GM21717 (cell line): ENCODE measurements at regions not wholly inside any gene's neighbourhood (a gene's known extent, or its start where the extent isn't known, plus 50 kb on each side); places are given as distances from the start of the nearest gene placed in this dataset.

ENCODE experiments used
- ATAC-seq: cut with Tn5 transposase; IDR thresholded peaks from one replicate; pipeline ENCODE4 v1.9.1; 2021; ENCODE audit warnings: mild to moderate bottlenecking, moderate library complexity; ENCODE audit not compliant: unreplicated experiment

- ATAC-seq, result no peak
Measured at GRCh38 chr22:47591709-47592108, 829.3 kb downstream of the TBC1D22A start.

GRCh38 chr22:47591016-47591415 lies 828.6 kb downstream of the TBC1D22A start:
- no peak for ATAC-seq

- no peak for ATAC-seq
Measured at GRCh38 chr22:47589271-47590250, 827.1 kb downstream of the TBC1D22A start.

GRCh38 chr22:47588578-47588960 lies 826.1 kb downstream of the TBC1D22A start:
- no peak for ATAC-seq

- ATAC-seq, result no peak
Measured at GRCh38 chr22:47587861-47588577, 825.6 kb downstream of the TBC1D22A start.

- no peak for ATAC-seq
Measured at GRCh38 chr22:47587361-47587760, 824.9 kb downstream of the TBC1D22A start.

- ATAC-seq, result no peak
Measured at GRCh38 chr22:47586946-47587345, 824.5 kb downstream of the TBC1D22A start.

GRCh38 chr22:47586038-47586437 lies 823.6 kb downstream of the TBC1D22A start:
- ATAC-seq, result no peak

- ATAC-seq, result no peak
Measured at GRCh38 chr22:47583959-47584562, 821.6 kb downstream of the TBC1D22A start.

- no peak for ATAC-seq
Measured at GRCh38 chr22:47582067-47582466, 819.6 kb downstream of the TBC1D22A start.

- no peak for ATAC-seq
Measured at GRCh38 chr22:47580121-47580520, 817.7 kb downstream of the TBC1D22A start.

GRCh38 chr22:47576908-47577307 lies 814.5 kb downstream of the TBC1D22A start:
- ATAC-seq, result no peak

GRCh38 chr22:47575291-47575690 lies 812.8 kb downstream of the TBC1D22A start:
- ATAC-seq, result no peak

GRCh38 chr22:47574556-47574955 lies 812.1 kb downstream of the TBC1D22A start:
- ATAC-seq, result no peak

- no peak for ATAC-seq
Measured at GRCh38 chr22:47573141-47573540, 810.7 kb downstream of the TBC1D22A start.

GRCh38 chr22:47572443-47572842 lies 810.0 kb downstream of the TBC1D22A start:
- ATAC-seq, result no peak

GRCh38 chr22:47571616-47572015 lies 809.2 kb downstream of the TBC1D22A start:
- ATAC-seq, result no peak

GRCh38 chr22:47570851-47571250 lies 808.4 kb downstream of the TBC1D22A start:
- ATAC-seq, result no peak

GRCh38 chr22:47570300-47570685 lies 807.8 kb downstream of the TBC1D22A start:
- ATAC-seq, result no peak

- ATAC-seq, result no peak
Measured at GRCh38 chr22:47569389-47570299, 807.2 kb downstream of the TBC1D22A start.
